ENCODE measurements at regions not wholly inside any gene's neighbourhood (a gene's known extent, or its start where the extent isn't known, plus 50 kb on each side); places are given as distances from the start of the nearest gene placed in this dataset.

- no peak overlapping the region for H3K4me3 Mint-ChIP-seq
- H3F3A ChIP-seq (replicated peaks; ENCODE audit: low read depth) = no peaks in the 10 kb centered on the region
- no peak for ATAC-seq
- no peak overlapping the region for H2AFZ ChIP-seq
- H3K36me3 Mint-ChIP-seq (ENCODE audit: low read depth) = no peaks in the 10 kb centered on the region
- 0 out of 2 replicates have a peak overlapping the region, but pooled peaks have one; percentile 13 for H3K27ac Mint-ChIP-seq
- no peaks in the 10 kb centered on the region for H3K9me3 Mint-ChIP-seq
- TF ChIP-seq POLR2AphosphoS5 (IDR thresholded peaks at IDR 0.05; ENCODE audit: low read depth) (no peak), ZNF462 (CRISPR knock-in tag; IDR thresholded peaks at IDR 0.05) (no peak), NANOG (IDR thresholded peaks at IDR 0.05; ENCODE audit: borderline replicate concordance) (no peak)
- DNase-seq (ENCODE audit: low spot score) = no peak
- no peak overlapping the region for H3K4me3 ChIP-seq
- no peaks in the 10 kb centered on the region for H4K20me1 ChIP-seq (replicated peaks; ENCODE audit: insufficient read depth)
- peaks cover 14% of the 10 kb centered on the region for H3K4me1 ChIP-seq (ENCODE audit: insufficient read depth)
- no peak overlapping the region for H3K4me2 ChIP-seq
- no peaks in the 10 kb centered on the region for H3K36me3 ChIP-seq (ENCODE audit: insufficient read depth)
- H3K27me3 Mint-ChIP-seq (ENCODE audit: insufficient read depth, low read depth, poor library complexity) = peaks cover 2% of the 10 kb centered on the region
- H3K27me3 ChIP-seq (ENCODE audit: insufficient read depth) = no peaks in the 10 kb centered on the region
- H3K79me2 ChIP-seq (replicated peaks; ENCODE audit: insufficient read depth) = no peaks in the 10 kb centered on the region
- H3K4me1 Mint-ChIP-seq = peaks cover 14% of the 10 kb centered on the region
- peaks cover 6% of the 10 kb centered on the region; the same call in 1 of the 2 replicates for H3K9me2 ChIP-seq (ENCODE audit: insufficient read depth)
- no peak overlapping the region for H3K27ac ChIP-seq (ENCODE audit: low read depth)
These were observed 565.7 kb downstream of the EFNB2 start for GRCh38 chr13:105969761-105970160.

GRCh38 chr13:105965910-105966309, 569.6 kb downstream of the EFNB2 start:
- no peak for ATAC-seq
- H3K36me3 Mint-ChIP-seq (ENCODE audit: low read depth) = no peaks in the 10 kb centered on the region
- H3K9me3 Mint-ChIP-seq = no peaks in the 10 kb centered on the region
- no peak for TF ChIP-seq EZH2 (IDR thresholded peaks at IDR 0.05; ENCODE audit: low read depth, unreplicated experiment)
- no peak for TF ChIP-seq JUNB (IDR thresholded peaks at IDR 0.05; ENCODE audit: unreplicated experiment)
- TF ChIP-seq STAT1 (IDR thresholded peaks at IDR 0.05; ENCODE audit: unreplicated experiment) = no peak
- TF ChIP-seq ZNF462 (CRISPR knock-in tag; IDR thresholded peaks at IDR 0.05) = no peak

More at GRCh38 chr13:105965910-105966309, 569.6 kb downstream of the EFNB2 start:
- Histone ChIP-seq H2AFZ (no peak overlapping the region), H4K20me1 (replicated peaks; ENCODE audit: insufficient read depth) (no peaks in the 10 kb centered on the region), H3K4me2 (no peak overlapping the region), H3K79me2 (replicated peaks; ENCODE audit: insufficient read depth) (no peaks in the 10 kb centered on the region), H3K4me3 (no peak overlapping the region), H3K9me2 (ENCODE audit: insufficient read depth) (peaks cover 4% of the 10 kb centered on the region; the same call in 1 of the 2 replicates), H3K4me1 (ENCODE audit: insufficient read depth) (no peaks in the 10 kb centered on the region), H3F3A (replicated peaks; ENCODE audit: low read depth) (no peaks in the 10 kb centered on the region), H3K36me3 (ENCODE audit: insufficient read depth) (no peaks in the 10 kb centered on the region), H3K27me3 (ENCODE audit: insufficient read depth) (no peaks in the 10 kb centered on the region), H3K27ac (ENCODE audit: low read depth) (no peak overlapping the region)
- Mint-ChIP-seq H3K27me3 (ENCODE audit: insufficient read depth, low read depth, poor library complexity) (no peaks in the 10 kb centered on the region), H3K4me3 (no peak overlapping the region), H3K27ac (no peak overlapping the region), H3K4me1 (no peaks in the 10 kb centered on the region)
- DNase-seq (ENCODE audit: low spot score) = no peak

All from GM23338 (cell line).